ENCODE measurements at regions not wholly inside any gene's neighbourhood (a gene's known extent, or its start where the extent isn't known, plus 50 kb on each side); places are given as distances from the start of the nearest gene placed in this dataset.
"Not testable (repeated sequence)": the region's sequence is repeated elsewhere in the genome, so short reads cannot be mapped to it uniquely, and the experiment has no call there.

DNA sequence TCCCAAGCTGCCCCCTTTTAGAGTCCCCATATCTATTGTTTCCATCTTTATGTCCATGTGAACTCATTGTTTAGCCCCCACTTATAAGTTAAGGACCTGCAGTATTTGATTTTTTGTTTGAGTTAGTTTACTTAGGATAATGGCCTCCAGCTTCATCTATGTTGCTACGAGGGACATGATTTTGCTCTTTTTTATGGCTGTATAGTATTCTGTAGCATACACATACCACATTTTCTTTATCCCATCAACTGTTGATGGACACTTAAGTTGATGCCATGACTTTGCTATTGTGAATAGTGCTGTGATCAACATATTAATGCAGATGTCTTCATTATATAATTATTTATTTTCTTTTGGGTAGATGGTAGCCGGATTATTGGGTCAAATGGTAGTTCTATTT, 576.9 kb downstream of the ANKRD7 start:
- DNase-seq (ENCODE audit: low spot score), result no peak

DNA sequence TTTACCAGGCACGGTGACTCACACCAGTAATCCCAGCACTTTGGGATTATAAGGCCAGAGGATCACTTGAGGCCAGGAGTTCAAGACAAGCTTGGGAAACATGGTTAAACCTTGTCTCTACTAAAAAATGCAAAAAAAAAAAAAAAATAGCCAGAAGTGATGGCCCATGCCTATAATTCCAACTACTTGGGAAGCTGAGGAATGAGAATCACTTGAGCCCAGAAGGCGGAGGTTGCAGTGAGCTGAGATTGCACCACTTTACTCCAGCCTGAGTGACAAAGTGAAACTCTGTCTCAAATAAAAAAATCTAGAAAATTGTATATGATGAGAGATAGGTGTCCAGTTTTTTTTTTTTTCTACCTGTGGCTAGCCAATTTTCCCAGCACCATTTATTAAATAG, 578.2 kb downstream of the ANKRD7 start:
- DNase-seq (ENCODE audit: low spot score), result no peak

DNA sequence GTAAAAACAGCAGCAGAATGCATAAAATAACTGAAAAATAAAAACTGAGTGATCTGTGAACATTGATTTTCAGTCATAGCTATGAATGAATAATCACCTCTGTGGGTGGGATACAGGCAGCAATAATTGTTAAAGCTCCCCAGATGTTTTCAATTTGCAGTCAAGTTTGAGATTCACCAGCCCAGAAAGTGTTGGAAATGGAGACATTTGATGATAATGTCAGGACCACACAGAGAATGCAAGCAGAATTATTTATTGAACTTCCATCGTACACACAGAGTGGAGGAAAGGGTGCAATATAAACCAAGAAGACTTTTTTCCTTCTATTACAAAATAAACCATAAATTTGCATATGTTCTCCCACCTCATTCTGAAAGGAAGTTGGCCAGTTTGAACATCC, 601.7 kb downstream of the ANKRD7 start:
- DNase-seq (ENCODE audit: low spot score), result no peak

DNA sequence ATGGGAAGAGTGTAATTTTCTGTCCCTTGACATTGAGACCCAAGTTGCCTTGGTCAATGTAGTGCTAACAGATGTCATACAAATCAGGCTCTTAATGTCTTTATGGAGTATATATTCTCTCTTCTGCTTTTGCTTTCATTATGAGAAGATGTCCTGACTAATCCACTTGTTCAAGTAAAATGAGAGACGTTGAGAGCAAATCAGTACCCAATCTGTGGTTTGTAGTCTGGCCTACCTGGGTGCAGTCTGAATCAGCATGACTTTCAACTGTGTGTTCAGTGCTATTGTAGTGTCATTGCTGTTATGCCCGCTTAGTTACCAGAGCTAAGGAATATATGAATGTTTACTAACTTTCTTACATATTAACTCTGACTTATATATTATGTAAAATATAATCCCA, 612.4 kb downstream of the ANKRD7 start:
- DNase-seq (ENCODE audit: low spot score), result no peak

DNA sequence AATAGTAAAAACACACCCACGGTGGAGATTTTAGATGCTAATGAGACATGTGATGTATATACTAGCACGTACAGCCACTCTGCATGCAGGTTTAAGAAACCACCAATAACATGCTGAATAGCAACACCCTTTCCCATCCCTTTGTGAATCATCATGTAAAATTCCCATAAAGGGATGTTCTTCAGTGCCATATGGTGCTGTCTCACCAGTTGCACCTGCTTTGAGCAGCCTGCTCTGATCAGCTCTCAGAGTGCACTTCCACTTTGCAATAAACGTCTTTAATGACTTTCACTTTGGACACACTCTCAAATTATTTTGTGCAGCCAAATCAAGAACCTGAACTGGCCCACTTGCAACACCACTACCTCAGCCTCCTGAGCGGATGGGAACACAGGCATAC, 615.0 kb downstream of the ANKRD7 start:
- no peak for DNase-seq (ENCODE audit: low spot score)

DNA sequence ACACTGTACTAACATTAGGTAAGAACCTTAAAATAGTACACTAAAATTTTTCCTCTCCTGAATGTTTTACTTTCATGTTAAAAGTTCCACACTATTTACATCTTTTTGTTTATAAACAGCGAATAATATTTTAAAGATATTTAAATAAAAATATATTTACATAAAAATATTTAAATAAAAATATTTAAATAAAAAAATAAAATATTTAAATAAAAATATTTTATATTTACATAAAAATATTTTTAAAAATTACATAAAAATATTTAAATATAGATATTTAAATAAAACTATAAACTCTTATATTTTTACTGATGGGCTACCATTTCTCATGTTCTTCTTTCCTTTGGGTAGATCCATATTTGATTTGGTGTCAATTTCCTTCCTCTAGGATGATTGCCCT, 619.0 kb downstream of the ANKRD7 start:
- DNase-seq (ENCODE audit: low spot score), result no peak

DNA sequence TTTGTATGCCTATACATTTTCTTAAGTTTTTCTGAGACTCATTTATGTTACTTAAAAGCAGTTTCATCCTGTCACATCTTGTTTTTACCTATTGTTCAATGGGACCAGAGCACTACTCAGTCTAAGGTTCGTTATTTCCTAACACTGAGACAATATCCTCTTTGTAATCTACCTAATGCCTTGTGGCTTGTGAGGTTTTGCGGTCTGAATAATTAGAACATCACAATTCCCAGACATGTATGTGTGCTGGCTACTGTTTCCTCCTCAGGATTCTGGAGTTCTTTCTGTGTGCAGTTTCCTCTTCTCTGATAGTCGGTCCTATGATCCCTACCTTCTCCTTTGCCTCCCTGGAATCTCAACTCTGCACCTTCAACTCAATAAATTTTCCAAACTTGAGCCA, 620.2 kb downstream of the ANKRD7 start:
- no peak for DNase-seq (ENCODE audit: low spot score)

DNA sequence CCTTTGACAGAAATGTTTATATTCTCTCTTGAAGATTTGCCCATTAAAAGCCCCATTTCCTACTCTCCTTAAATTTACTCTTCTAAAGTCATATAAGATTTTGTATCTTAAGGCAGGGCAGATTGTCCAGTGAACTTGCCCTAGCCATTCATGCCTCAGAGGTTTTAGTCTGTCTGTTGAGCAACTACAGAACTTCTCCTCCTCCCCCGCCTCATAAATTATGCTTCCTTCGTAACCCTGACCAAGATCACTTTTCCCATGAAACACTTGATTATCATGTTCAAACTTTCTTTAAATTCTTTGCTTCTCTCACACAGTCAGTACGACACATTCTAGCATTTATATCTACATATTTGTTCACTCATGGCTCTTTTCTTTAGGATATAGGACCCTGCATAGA, 621.3 kb downstream of the ANKRD7 start:
- no peak for DNase-seq (ENCODE audit: low spot score)

DNA sequence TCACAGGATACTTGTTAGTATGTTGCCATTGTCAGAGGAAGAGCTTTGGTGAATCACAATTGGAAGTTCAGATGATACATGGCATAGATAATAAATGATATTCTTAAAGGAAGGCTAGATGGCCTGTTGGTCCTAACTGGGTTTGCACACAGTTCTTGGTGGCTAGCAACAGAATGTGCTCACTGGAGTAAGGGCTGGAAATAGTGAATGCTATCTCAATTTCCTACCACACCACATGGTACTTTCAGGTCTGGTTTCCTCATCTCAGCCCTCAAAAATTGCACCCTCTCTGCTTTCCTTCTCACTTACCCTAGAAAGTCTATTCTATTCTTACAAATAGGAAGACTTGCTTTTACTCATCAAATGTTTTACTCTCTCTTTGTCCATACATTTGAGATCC, 622.5 kb downstream of the ANKRD7 start:
- DNase-seq (ENCODE audit: low spot score), result no peak

DNA sequence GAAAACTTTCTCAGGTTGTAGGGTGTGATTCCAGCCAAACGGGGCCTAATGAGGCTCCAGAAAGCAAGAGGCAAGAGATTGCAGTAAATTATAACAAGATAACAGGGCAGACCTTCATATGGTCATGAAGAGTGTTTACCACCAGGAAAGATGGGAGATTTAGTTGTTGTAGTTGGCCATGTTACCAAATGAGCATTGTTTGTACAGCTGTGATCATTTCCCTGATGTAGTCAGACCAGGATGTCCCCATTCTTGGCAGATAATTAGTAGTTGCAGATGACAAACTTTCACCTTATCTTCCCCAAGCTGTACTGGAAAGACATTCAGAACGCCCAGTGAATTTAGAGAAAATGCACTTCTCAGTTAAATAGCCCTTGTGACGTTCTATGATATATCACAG, 630.8 kb downstream of the ANKRD7 start:
- DNase-seq (ENCODE audit: low spot score), result no peak

DNA sequence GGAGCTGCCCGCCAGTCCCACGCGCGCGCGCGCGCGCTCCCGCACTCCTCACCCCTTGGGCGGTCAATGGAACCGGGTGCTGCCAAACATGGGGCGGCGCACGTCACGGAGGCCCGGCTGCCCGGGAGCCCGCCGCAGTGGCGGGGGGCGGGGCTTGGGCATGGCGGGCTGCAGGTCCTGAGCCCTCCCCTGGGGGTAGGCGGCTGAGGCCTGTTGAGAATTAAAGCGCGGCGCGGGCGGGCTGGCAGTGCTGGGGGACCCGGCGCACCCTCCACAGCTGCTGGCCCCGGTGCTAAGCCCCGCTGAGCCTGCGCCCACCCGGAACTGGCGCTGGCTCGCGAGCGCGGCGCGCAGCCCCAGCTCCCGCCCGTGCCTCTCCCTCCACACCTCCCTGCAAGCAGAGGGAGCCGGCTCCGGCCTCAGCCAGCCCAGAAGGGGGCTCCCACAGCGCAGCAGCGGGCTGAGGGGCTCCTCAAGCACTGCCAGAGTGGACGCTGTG, 634.2 kb downstream of the ANKRD7 start:
- no peak for DNase-seq (ENCODE audit: low spot score)

DNA sequence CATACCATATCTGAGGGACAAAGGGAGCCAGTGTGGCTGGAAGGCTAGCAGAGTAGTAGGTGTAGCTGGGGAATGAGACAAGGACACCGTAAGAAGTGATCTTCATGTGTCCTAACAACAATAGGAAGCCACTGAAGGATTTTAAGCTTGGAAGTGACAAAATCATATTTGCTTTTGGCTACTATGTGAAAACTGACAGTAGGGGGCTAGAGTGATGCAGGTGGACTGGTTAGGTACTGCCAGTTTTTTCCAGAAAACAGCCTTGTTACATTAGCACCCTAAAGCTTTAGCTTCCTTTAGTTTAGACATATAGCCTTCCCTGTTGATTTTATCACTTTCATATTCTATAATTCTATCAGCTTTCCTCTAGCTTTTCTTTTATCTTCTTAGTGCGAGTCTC, 637.1 kb downstream of the ANKRD7 start:
- no peak for DNase-seq (ENCODE audit: low spot score)

DNA sequence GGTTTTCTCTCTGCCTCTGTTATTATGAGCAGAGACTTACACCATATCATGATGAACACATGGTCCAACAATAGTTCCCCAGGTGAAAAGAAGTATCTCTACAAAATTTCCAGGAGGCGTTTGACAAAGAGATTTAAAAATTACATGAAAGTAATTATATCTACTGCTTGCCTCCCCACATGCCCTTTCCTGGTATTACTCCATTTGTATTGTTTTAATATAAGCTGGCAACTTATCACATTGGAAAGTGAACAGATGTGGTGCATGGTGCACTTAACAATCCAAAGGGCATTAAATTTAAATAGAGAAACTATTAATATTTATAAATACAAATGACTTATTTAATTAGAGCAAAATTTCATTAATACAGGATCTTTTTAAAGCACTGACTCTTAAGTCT, 638.2 kb downstream of the ANKRD7 start:
- DNase-seq (ENCODE audit: low spot score), result no peak

DNA sequence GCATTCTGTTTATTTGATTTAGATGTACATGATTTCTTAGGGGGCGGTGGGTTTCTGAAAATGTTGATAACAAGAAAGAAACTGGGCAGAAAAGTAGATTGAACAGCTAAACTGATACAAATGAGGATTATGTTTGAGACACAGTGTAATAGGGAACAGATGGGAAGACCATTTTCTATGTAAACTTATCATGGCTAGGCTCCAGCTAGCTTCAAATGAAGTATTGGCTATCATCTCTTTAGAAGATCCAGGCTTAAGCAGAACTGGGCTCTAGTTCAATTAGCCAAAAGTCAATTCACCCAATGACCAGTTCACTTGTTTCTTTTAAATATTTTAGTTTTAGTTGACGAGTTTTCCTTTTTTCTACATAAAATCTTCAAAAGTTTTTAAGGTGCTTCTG, 639.5 kb downstream of the ANKRD7 start:
- no peak for DNase-seq (ENCODE audit: low spot score)

DNA sequence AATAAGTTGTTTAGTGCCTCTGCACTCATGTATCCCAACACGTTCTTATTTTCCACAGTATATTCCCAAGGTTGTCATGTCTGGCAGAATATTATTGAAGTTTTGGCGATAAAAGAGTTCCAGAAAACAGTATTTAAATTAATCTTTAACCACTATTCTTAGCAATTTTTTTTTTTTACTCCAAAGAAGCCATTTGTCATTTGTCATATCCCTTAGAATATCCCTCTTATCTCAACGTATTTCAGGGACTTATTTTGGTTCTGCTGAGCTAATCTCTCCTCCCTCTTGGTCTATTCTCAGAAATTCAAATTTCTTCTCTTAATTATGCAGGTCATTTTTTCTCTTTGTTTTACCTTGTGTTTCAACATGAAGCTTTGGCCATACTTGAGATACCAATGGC, 643.4 kb downstream of the ANKRD7 start:
- no peak for DNase-seq (ENCODE audit: low spot score)

DNA sequence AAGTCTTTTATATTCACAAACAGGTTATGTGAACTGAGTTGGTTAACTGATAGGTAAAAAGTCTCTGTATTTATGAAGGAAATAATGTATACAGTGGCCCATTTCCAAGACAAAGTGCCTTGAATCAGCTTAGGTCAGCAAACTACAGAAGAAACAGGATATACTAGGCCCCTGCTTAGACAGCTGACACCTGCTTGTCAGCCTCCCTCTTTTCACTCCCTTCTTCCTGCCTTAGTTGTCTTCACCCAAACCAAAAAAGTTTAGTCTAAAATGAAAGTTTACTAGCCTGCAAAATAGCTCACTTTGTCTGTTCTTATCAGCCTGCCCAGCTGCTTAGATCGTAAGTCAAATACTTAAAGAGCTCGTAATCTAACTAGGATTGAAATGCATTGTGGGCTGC, 644.6 kb downstream of the ANKRD7 start:
- DNase-seq (ENCODE audit: low spot score), result not testable (repeated sequence)

DNA sequence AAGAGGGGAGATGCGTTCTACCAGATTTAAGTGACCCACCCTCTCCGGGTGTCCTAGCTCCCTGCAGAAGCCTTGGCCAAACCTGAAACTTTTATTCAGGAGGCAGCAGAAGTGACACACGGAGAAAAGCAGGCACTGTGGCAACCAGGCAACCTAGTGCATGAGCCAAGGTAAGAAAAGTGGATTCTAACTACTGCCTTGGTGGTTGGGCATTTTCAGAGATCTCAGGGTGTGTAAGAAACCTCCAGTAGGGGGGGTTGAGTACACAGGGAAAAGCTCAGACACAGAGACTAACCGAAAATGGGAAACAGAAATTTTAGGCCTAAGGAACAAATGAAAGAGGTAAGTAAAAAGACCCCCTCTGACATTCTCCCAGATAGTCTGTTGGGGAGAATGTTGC, 645.7 kb downstream of the ANKRD7 start:
- DNase-seq (ENCODE audit: low spot score), result no peak

DNA sequence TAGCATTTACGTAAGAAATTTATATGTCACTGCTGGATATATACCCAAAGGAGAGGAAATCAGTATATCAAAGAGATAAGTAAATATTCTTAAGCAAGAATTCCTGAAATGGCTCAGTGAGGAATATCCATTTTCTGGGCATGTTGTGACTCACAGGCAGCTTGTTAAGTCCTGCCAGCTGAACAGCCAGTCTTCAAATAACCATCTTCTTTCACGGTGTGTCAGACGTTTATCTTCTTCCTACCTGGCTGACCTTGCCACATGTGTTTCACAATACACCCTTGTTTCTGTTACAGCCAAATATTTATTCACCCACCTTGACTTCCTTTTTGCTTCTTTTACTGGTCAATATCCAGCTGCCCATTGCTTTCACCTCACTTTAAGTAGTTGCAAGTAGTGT, 648.1 kb downstream of the ANKRD7 start:
- DNase-seq (ENCODE audit: low spot score), result no peak

DNA sequence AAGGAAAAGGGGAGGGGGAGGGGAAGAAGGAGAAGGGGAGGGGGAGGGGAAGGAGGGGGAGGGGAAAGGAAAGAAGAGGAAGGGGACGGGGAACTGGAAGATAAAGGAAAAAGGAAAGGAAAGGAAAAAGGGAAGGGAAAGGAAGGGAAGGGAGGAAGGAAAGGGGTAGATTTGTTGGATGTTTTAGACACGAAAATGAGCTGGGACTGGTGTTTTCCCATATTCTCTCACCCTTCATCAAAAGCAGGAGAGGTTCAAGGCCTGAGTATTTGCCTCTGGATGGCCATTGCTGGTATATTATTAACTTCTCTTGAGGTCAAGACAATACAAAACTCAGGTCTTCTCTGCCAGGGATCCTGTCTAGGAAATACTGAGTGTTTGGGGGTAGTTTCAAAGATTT, 652.7 kb downstream of the ANKRD7 start:
- no peak for DNase-seq (ENCODE audit: low spot score)

DNA sequence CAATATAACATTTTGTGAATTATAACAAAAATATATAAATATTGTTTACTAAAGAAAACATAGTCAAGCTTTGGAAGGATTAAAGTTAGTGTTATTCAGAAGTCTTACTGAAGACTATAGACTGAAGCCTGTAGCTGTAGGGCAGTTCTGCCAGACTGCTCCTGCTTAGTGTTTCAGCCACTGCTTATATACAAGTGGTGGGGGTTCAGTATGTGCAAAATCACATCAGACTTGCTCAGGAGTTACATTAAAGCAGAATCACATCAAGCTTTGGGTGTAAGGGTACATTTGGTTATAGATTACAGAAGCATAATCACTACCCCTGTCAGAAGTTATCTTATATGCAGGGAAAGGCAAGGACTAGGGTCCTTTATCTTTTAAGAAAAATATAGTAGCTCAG, 653.8 kb downstream of the ANKRD7 start:
- no peak for DNase-seq (ENCODE audit: low spot score)

DNA sequence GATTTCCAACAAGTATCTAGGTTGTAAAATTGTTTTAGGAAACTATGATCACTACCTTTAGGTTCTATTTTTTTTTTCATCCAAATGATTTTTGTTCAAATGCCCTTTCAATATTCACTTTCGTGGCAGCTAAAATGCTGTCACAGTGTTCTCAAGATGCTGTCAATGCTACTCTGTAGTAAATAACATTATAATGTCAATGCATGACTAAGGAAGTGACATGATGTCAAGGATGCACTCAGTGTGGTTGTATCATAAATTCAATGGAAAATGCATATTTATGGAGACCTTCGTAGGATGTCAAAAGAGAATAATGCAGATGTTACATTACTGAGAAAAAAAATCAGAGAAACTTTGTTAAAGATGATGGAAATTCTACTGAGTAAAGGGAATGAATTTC, 673.8 kb downstream of the ANKRD7 start:
- DNase-seq (ENCODE audit: low spot score), result no peak

DNA sequence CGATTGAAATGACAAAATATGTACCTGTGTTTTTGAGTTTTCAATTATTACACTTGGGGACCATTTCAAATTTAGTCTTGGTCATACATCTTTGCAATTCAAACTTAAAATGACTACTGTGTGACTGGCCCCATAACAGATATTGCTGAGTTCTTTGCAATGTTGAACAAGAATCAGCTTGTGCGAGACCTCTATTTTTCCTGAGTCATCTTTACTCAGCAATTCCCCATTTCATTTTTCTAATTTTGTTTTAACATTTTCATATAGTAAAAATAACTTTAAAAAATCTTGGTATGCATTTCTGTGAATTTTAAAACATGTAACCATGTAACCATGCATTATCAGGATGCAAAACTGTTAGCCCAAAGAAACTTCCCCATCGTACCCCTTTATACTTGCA, 678.1 kb downstream of the ANKRD7 start:
- no peak for DNase-seq (ENCODE audit: low spot score)

DNA sequence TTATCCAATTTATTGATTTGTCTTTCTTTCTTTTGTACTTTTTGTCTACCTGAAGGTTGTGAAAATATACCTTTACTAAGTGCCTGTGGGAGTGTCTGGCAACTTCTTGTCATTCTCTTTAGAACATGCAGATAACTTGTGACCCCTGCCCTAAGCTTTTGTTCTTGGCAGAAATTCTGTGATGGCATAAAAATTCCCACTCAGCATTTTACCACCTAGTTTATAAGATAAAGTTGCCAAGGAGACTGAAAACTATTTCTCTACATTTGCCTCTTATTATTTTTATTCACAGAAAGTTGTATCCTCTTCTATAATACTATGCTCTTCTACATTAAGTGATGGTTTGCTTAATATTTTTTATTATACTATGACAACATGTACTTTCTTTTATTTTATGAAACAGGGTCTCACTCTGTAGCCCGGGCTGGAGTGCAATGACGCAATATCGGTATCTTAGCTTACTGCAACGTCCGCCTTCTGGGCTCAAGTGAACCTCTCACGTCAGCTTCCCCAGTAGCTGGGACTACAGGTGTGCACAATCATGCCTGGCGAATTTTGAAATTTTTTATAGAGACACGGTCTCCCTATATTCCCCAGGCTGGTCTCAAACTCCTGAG, 683.5 kb downstream of the ANKRD7 start:
- no peak for DNase-seq (ENCODE audit: low spot score)

DNA sequence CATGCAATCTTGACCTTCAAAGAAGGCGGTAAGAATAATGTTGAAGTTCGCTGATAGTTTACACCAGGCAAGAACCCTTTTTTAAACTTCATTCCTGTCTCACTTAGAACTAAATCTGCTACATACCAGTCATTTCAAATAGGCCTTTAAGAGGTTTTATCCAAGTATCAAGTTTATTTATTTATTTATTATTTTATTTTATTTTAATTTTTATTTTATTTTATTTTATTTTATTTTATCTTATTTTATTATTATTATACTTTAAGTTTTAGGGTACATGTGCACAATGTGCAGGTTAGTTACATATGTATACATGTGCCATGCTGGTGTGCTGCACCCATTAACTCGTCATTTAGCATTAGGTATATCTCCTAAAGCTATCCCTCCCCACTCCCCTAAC, 691.6 kb downstream of the ANKRD7 start:
- DNase-seq (ENCODE audit: low spot score), result not testable (repeated sequence)

DNA sequence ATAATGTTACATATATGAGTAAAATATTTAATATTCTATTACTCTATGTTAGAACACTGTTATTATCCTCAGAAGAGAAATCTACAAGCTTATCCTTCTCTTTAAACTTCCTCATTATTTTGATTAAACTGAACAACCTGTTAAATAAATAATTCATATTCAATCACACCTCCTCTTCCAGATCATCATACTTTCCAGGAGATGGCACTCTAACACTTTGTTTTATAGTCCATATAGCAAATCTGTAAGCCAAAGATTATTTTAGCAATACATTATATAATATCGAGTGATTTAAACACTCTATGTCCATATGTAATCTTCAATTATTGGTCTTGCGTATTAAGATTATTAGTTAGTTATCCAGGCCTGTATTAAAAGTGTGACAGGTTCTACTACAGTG, 694.1 kb downstream of the ANKRD7 start:
- no peak for DNase-seq (ENCODE audit: low spot score)

Data from CD4-positive, alpha-beta T cell treated with Interleukin-2 at 100 ng/mL for 4 hours (primary cell).